ENCODE measurements at regions not wholly inside any gene's neighbourhood (a gene's known extent, or its start where the extent isn't known, plus 50 kb on each side); places are given as distances from the start of the nearest gene placed in this dataset.

GRCh38 chr7:28277958-28278357 is 97.4 kb upstream of the JAZF1 start:
- intact Hi-C loops (cut with micrococcal nuclease) = loop anchor here in 1 of 2 donors (10.0 kb wide), 1 partner anchor 93 kb away; the partner anchor contains the start of gene JAZF1
- Histone ChIP-seq H3K9ac (ENCODE audit: insufficient read depth, low read length, poor library complexity, severe bottlenecking) (no peak overlapping the region), H3K4me1 (ENCODE audit: control insufficient read depth in 1 of 2, insufficient read depth in 2 of 2, low read length in 2 of 2) (no peaks in the 10 kb centered on the region), H3K4me2 (replicated peaks; ENCODE audit: extremely low read depth, low read length, poor library complexity, severe bottlenecking) (no peak overlapping the region), H3K27ac (ENCODE audit: low read depth in 1 of 2, low read length in 2 of 2) (no peak overlapping the region), H3K4me3 (replicated peaks in 1 of 3; ENCODE audit: low read depth in 2 of 3, low read length in 3 of 3) (no peak overlapping the region), H4K20me1 (ENCODE audit: insufficient read depth, low read length) (no peaks in the 10 kb centered on the region), H2AFZ (ENCODE audit: insufficient read depth, low read depth, low read length, poor library complexity, severe bottlenecking) (no peak overlapping the region), H3K79me2 (ENCODE audit: insufficient read depth, low read length) (no peaks in the 10 kb centered on the region), H3K27me3 (ENCODE audit: control insufficient read depth in 2 of 2, insufficient read depth in 2 of 2, low read length in 2 of 2) (peaks cover 2 to 5% of the 10 kb centered on the region in 2 donors), H3K9me3 (replicated peaks in 1 of 2; ENCODE audit: control insufficient read depth in 1 of 2, insufficient read depth in 1 of 2, low read length in 2 of 2) (no peaks in the 10 kb centered on the region), H3K36me3 (replicated peaks in 1 of 2; ENCODE audit: control insufficient read depth in 1 of 2, insufficient read depth in 2 of 2, low read length in 2 of 2) (no peaks in the 10 kb centered on the region)
- no peaks in the 10 kb centered on the region for H3K4me1 Mint-ChIP-seq
- H3K9me3 Mint-ChIP-seq = peaks cover 3 to 6% (median 4%) of the 10 kb centered on the region in 7 donors
- H3K4me3 Mint-ChIP-seq = no peak overlapping the region
- H3K27me3 Mint-ChIP-seq (ENCODE audit: low read depth in 3 of 3) = peaks cover 8 to 14% (median 10%) of the 10 kb centered on the region in 3 donors
- no peaks in the 10 kb centered on the region for H3K36me3 Mint-ChIP-seq
- no peak overlapping the region for H3K27ac Mint-ChIP-seq
- 100% methylated on average over 1 of the region's 2 CpGs for WGBS (ENCODE audit: insufficient coverage)
- TF ChIP-seq, protein P1, sequence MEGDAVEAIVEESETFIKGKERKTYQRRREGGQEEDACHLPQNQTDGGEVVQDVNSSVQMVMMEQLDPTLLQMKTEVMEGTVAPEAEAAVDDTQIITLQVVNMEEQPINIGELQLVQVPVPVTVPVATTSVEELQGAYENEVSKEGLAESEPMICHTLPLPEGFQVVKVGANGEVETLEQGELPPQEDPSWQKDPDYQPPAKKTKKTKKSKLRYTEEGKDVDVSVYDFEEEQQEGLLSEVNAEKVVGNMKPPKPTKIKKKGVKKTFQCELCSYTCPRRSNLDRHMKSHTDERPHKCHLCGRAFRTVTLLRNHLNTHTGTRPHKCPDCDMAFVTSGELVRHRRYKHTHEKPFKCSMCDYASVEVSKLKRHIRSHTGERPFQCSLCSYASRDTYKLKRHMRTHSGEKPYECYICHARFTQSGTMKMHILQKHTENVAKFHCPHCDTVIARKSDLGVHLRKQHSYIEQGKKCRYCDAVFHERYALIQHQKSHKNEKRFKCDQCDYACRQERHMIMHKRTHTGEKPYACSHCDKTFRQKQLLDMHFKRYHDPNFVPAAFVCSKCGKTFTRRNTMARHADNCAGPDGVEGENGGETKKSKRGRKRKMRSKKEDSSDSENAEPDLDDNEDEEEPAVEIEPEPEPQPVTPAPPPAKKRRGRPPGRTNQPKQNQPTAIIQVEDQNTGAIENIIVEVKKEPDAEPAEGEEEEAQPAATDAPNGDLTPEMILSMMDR (IDR thresholded peaks at IDR 0.05) = no peak
- no peak for DNase-seq

DNA sequence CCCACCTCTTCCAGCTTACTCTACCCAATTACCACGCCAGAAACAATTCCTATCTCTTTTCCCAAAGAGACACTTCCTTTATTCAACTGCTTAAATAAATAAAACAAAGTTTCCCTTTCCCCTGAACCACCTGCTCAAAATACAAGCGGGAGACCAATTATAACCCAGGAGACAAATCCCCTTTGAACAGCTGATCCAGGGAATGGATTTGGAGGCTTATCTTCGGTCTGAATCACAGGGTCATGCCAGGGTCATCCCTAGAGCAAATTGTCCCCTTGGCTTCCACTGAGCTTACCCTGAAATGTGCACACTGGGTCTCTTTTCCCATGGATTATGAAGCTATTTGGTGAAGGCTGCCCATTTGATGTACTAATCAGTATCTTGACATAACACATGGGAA is 99.9 kb upstream of the JAZF1 start:
- no peak overlapping the region for H3K27ac Mint-ChIP-seq
- 86% methylated on average over 2 of the region's 3 CpGs for WGBS (ENCODE audit: insufficient coverage)

More for the DNA sequence above, 99.9 kb upstream of the JAZF1 start:
- H3K4me3 Mint-ChIP-seq = no peak overlapping the region
- H3K36me3 Mint-ChIP-seq = no peaks in the 10 kb centered on the region
- intact Hi-C loops (cut with micrococcal nuclease) = no loop called here
- Histone ChIP-seq H4K20me1 (ENCODE audit: insufficient read depth, low read length) (no peaks in the 10 kb centered on the region), H3K9me3 (replicated peaks in 1 of 2; ENCODE audit: control insufficient read depth in 1 of 2, insufficient read depth in 1 of 2, low read length in 2 of 2) (no peaks in the 10 kb centered on the region), H2AFZ (ENCODE audit: insufficient read depth, low read depth, low read length, poor library complexity, severe bottlenecking) (no peak overlapping the region), H3K27me3 (ENCODE audit: control insufficient read depth in 2 of 2, insufficient read depth in 2 of 2, low read length in 2 of 2) (peaks cover under 1 to 5% of the 10 kb centered on the region in 2 donors), H3K79me2 (ENCODE audit: insufficient read depth, low read length) (no peaks in the 10 kb centered on the region), H3K4me3 (replicated peaks in 1 of 3; ENCODE audit: low read depth in 2 of 3, low read length in 3 of 3) (no peak overlapping the region), H3K27ac (ENCODE audit: low read depth in 1 of 2, low read length in 2 of 2) (no peak overlapping the region), H3K36me3 (replicated peaks in 1 of 2; ENCODE audit: control insufficient read depth in 1 of 2, insufficient read depth in 2 of 2, low read length in 2 of 2) (no peaks in the 10 kb centered on the region), H3K4me2 (replicated peaks; ENCODE audit: extremely low read depth, low read length, poor library complexity, severe bottlenecking) (no peak overlapping the region), H3K9ac (ENCODE audit: insufficient read depth, low read length, poor library complexity, severe bottlenecking) (no peak overlapping the region), H3K4me1 (ENCODE audit: control insufficient read depth in 1 of 2, insufficient read depth in 2 of 2, low read length in 2 of 2) (no peaks in the 10 kb centered on the region)
- peaks cover 0 to 2% (median 0%) of the 10 kb centered on the region in 7 donors for H3K9me3 Mint-ChIP-seq
- peaks cover 5 to 10% (median 9%) of the 10 kb centered on the region in 3 donors for H3K27me3 Mint-ChIP-seq (ENCODE audit: low read depth in 3 of 3)
- H3K4me1 Mint-ChIP-seq = no peaks in the 10 kb centered on the region
- no peak for DNase-seq
- TF ChIP-seq, protein P1 (IDR thresholded peaks at IDR 0.05) = no peak
